ENCODE measurements at regions not wholly inside any gene's neighbourhood (a gene's known extent, or its start where the extent isn't known, plus 50 kb on each side); places are given as distances from the start of the nearest gene placed in this dataset.

- TF ChIP-seq CTCF (IDR thresholded peaks at IDR 0.05), result no peak
Measured at GRCh38 chr6:44500074-44500473, 112.6 kb downstream of the CDC5L start.

GRCh38 chr6:44503471-44503870 lies 116.0 kb downstream of the CDC5L start:
- TF ChIP-seq CTCF (IDR thresholded peaks at IDR 0.05), result no peak

- TF ChIP-seq CTCF (IDR thresholded peaks at IDR 0.05), result no peak
Measured at GRCh38 chr6:44504301-44504791, 116.8 kb downstream of the CDC5L start.

- TF ChIP-seq CTCF (IDR thresholded peaks at IDR 0.05), result no peak
Measured at GRCh38 chr6:44505751-44506150, 118.2 kb downstream of the CDC5L start.

- TF ChIP-seq CTCF (IDR thresholded peaks at IDR 0.05), result no peak
Measured at GRCh38 chr6:44507014-44507413, 119.5 kb downstream of the CDC5L start.

GRCh38 chr6:44508646-44509045 lies 121.1 kb downstream of the CDC5L start:
- no peak for TF ChIP-seq CTCF (IDR thresholded peaks at IDR 0.05)

- TF ChIP-seq CTCF (IDR thresholded peaks at IDR 0.05), result no peak
Measured at GRCh38 chr6:44511126-44511525, 123.6 kb downstream of the CDC5L start.

Data from LNCAP (cell line).